ENCODE measurements at regions not wholly inside any gene's neighbourhood (a gene's known extent, or its start where the extent isn't known, plus 50 kb on each side); places are given as distances from the start of the nearest gene placed in this dataset.

DNA sequence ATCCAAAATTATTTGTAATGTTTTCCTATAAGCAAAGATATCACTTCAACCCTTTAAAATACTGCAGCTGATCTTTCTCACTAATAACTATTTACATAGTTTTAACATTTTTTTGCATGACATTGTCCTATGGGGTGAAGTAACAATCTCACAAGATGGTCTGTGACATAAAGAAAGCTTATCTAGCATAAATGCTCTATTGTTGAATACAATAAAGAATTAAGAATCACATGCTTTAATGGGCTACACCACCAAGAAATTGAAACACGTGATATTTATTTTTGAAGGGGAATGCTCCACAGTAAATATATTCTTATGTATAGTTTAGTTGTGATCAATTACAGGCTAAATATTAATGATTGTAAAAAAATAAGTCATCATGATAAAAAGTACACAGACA, 441.1 kb downstream of the PTH2R start:
- TF ChIP-seq, protein P1, sequence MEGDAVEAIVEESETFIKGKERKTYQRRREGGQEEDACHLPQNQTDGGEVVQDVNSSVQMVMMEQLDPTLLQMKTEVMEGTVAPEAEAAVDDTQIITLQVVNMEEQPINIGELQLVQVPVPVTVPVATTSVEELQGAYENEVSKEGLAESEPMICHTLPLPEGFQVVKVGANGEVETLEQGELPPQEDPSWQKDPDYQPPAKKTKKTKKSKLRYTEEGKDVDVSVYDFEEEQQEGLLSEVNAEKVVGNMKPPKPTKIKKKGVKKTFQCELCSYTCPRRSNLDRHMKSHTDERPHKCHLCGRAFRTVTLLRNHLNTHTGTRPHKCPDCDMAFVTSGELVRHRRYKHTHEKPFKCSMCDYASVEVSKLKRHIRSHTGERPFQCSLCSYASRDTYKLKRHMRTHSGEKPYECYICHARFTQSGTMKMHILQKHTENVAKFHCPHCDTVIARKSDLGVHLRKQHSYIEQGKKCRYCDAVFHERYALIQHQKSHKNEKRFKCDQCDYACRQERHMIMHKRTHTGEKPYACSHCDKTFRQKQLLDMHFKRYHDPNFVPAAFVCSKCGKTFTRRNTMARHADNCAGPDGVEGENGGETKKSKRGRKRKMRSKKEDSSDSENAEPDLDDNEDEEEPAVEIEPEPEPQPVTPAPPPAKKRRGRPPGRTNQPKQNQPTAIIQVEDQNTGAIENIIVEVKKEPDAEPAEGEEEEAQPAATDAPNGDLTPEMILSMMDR (IDR thresholded peaks at IDR 0.05; ENCODE audit: low read depth, low read length), result no peak
- no peak for TF ChIP-seq POLR2A (IDR thresholded peaks at IDR 0.05; ENCODE audit: extremely low read depth, insufficient read length)
- TF ChIP-seq, protein P2, sequence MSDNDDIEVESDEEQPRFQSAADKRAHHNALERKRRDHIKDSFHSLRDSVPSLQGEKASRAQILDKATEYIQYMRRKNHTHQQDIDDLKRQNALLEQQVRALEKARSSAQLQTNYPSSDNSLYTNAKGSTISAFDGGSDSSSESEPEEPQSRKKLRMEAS (IDR thresholded peaks at IDR 0.05; ENCODE audit: low read depth, low read length), result no peak
- no peak for TF ChIP-seq MYC (IDR thresholded peaks at IDR 0.05; ENCODE audit: low read depth, low read length)

Measured in NB4 (cell line).